ENCODE measurements at regions not wholly inside any gene's neighbourhood (a gene's known extent, or its start where the extent isn't known, plus 50 kb on each side); places are given as distances from the start of the nearest gene placed in this dataset.

- H3K18ac ChIP-seq (ENCODE audit: low read length): no peak overlapping the region
- H2BK5ac ChIP-seq (ENCODE audit: low read depth, low read length, poor library complexity): no peak overlapping the region
- H4K8ac ChIP-seq (ENCODE audit: low read depth, low read length): no peak overlapping the region
- no peak overlapping the region for H3K4me2 ChIP-seq (ENCODE audit: low read length)
- H3K9me3 ChIP-seq (ENCODE audit: insufficient read depth, low read depth, low read length): peaks cover 2% of the 10 kb centered on the region
- H3K79me1 ChIP-seq (ENCODE audit: low read length): no peaks in the 10 kb centered on the region
- no peak overlapping the region for H3K4me3 ChIP-seq (ENCODE audit: low read depth, low read length)
- H3K27me3 ChIP-seq (ENCODE audit: insufficient read depth, low read length): no peaks in the 10 kb centered on the region
- DNase-seq: no peak
- no peak overlapping the region for H3K27ac ChIP-seq (ENCODE audit: low read depth, low read length)
- H3K23ac ChIP-seq (ENCODE audit: low read length): no peak overlapping the region
- no peaks in the 10 kb centered on the region for H3K79me2 ChIP-seq (ENCODE audit: control insufficient read depth, insufficient read depth, low read length, poor library complexity)
- no peak overlapping the region for H4K91ac ChIP-seq (ENCODE audit: low read depth, low read length)
- no peak overlapping the region for H3K14ac ChIP-seq (ENCODE audit: low read length)
- no peak overlapping the region for H2AK5ac ChIP-seq (ENCODE audit: low read length)
- no peak overlapping the region for H3K9ac ChIP-seq (ENCODE audit: low read length)
- H2BK12ac ChIP-seq (ENCODE audit: low read length): no peak overlapping the region
- H2AFZ ChIP-seq (ENCODE audit: insufficient read depth, low read length, poor library complexity): no peak overlapping the region
- no peaks in the 10 kb centered on the region for H3K36me3 ChIP-seq (ENCODE audit: control insufficient read depth in 1 of 2, insufficient read depth in 2 of 2, low read length in 2 of 2)
- no peaks in the 10 kb centered on the region for H3K4me1 ChIP-seq (ENCODE audit: control insufficient read depth in 1 of 2, insufficient read depth in 2 of 2, low read length in 2 of 2)
- no peak overlapping the region for H3K4ac ChIP-seq (ENCODE audit: low read depth, low read length)
- no peak overlapping the region for H2BK120ac ChIP-seq (ENCODE audit: insufficient read depth, low read length, poor library complexity)
- no peak overlapping the region for H4K12ac ChIP-seq (ENCODE audit: low read depth, low read length)
Measured at GRCh38 chr9:88711719-88712118, 176.7 kb downstream of the NXNL2 start.

- Histone ChIP-seq H2AFZ (ENCODE audit: insufficient read depth, low read length, poor library complexity) (no peak overlapping the region), H3K18ac (ENCODE audit: low read length) (no peak overlapping the region), H2BK5ac (ENCODE audit: low read depth, low read length, poor library complexity) (no peak overlapping the region), H3K36me3 (ENCODE audit: control insufficient read depth in 1 of 2, insufficient read depth in 2 of 2, low read length in 2 of 2) (no peaks in the 10 kb centered on the region), H3K4me3 (ENCODE audit: low read depth, low read length) (no peak overlapping the region), H3K4ac (ENCODE audit: low read depth, low read length) (no peak overlapping the region), H2AK5ac (ENCODE audit: low read length) (no peak overlapping the region), H3K23ac (ENCODE audit: low read length) (no peak overlapping the region), H3K27ac (ENCODE audit: low read depth, low read length) (no peak overlapping the region), H3K9me3 (ENCODE audit: insufficient read depth, low read depth, low read length) (peaks cover 2% of the 10 kb centered on the region), H4K91ac (ENCODE audit: low read depth, low read length) (no peak overlapping the region), H4K8ac (ENCODE audit: low read depth, low read length) (no peak overlapping the region), H2BK12ac (ENCODE audit: low read length) (no peak overlapping the region), H3K9ac (ENCODE audit: low read length) (no peak overlapping the region), H3K79me1 (ENCODE audit: low read length) (no peaks in the 10 kb centered on the region), H3K14ac (ENCODE audit: low read length) (no peak overlapping the region), H4K12ac (ENCODE audit: low read depth, low read length) (no peak overlapping the region), H3K4me1 (ENCODE audit: control insufficient read depth in 1 of 2, insufficient read depth in 2 of 2, low read length in 2 of 2) (no peaks in the 10 kb centered on the region), H3K4me2 (ENCODE audit: low read length) (no peak overlapping the region), H3K79me2 (ENCODE audit: control insufficient read depth, insufficient read depth, low read length, poor library complexity) (no peaks in the 10 kb centered on the region), H2BK120ac (ENCODE audit: insufficient read depth, low read length, poor library complexity) (no peak overlapping the region), H3K27me3 (ENCODE audit: insufficient read depth, low read length) (no peaks in the 10 kb centered on the region)
- WGBS (ENCODE audit: extremely low coverage, insufficient coverage, insufficient read length): no CpG with 5 or more reads among the region's 2 CpGs
- no peak for DNase-seq
Measured at GRCh38 chr9:88712484-88712883, 177.5 kb downstream of the NXNL2 start.

- Histone ChIP-seq H3K9ac (ENCODE audit: low read length) (no peak overlapping the region), H3K79me2 (ENCODE audit: control insufficient read depth, insufficient read depth, low read length, poor library complexity) (no peaks in the 10 kb centered on the region), H3K27ac (ENCODE audit: low read depth, low read length) (no peak overlapping the region), H4K12ac (ENCODE audit: low read depth, low read length) (no peak overlapping the region), H3K4me2 (ENCODE audit: low read length) (no peak overlapping the region), H3K4me3 (ENCODE audit: low read depth, low read length) (no peak overlapping the region), H2AFZ (ENCODE audit: insufficient read depth, low read length, poor library complexity) (no peak overlapping the region), H2BK120ac (ENCODE audit: insufficient read depth, low read length, poor library complexity) (no peak overlapping the region), H4K91ac (ENCODE audit: low read depth, low read length) (no peak overlapping the region), H4K8ac (ENCODE audit: low read depth, low read length) (no peak overlapping the region), H2BK12ac (ENCODE audit: low read length) (no peak overlapping the region), H2BK5ac (ENCODE audit: low read depth, low read length, poor library complexity) (no peak overlapping the region), H3K36me3 (ENCODE audit: control insufficient read depth in 1 of 2, insufficient read depth in 2 of 2, low read length in 2 of 2) (no peaks in the 10 kb centered on the region), H3K18ac (ENCODE audit: low read length) (no peak overlapping the region), H3K4ac (ENCODE audit: low read depth, low read length) (no peak overlapping the region), H3K9me3 (ENCODE audit: insufficient read depth, low read depth, low read length) (peaks cover 2% of the 10 kb centered on the region), H3K14ac (ENCODE audit: low read length) (no peak overlapping the region), H2AK5ac (ENCODE audit: low read length) (no peak overlapping the region), H3K27me3 (ENCODE audit: insufficient read depth, low read length) (no peaks in the 10 kb centered on the region), H3K23ac (ENCODE audit: low read length) (no peak overlapping the region), H3K4me1 (ENCODE audit: control insufficient read depth in 1 of 2, insufficient read depth in 2 of 2, low read length in 2 of 2) (no peaks in the 10 kb centered on the region), H3K79me1 (ENCODE audit: low read length) (no peaks in the 10 kb centered on the region)
- no peak for DNase-seq
Measured at GRCh38 chr9:88713010-88713409, 178.0 kb downstream of the NXNL2 start.

- DNase-seq: no peak
- Histone ChIP-seq H3K4ac (ENCODE audit: low read depth, low read length) (no peak overlapping the region), H4K12ac (ENCODE audit: low read depth, low read length) (no peak overlapping the region), H3K9ac (ENCODE audit: low read length) (no peak overlapping the region), H3K27ac (ENCODE audit: low read depth, low read length) (no peak overlapping the region), H3K27me3 (ENCODE audit: insufficient read depth, low read length) (no peaks in the 10 kb centered on the region), H2BK5ac (ENCODE audit: low read depth, low read length, poor library complexity) (no peak overlapping the region), H3K36me3 (ENCODE audit: control insufficient read depth in 1 of 2, insufficient read depth in 2 of 2, low read length in 2 of 2) (no peaks in the 10 kb centered on the region), H3K9me3 (ENCODE audit: insufficient read depth, low read depth, low read length) (no peaks in the 10 kb centered on the region), H3K4me3 (ENCODE audit: low read depth, low read length) (no peak overlapping the region), H4K8ac (ENCODE audit: low read depth, low read length) (no peak overlapping the region), H3K79me2 (ENCODE audit: control insufficient read depth, insufficient read depth, low read length, poor library complexity) (no peaks in the 10 kb centered on the region), H3K79me1 (ENCODE audit: low read length) (no peaks in the 10 kb centered on the region), H3K18ac (ENCODE audit: low read length) (no peak overlapping the region), H3K14ac (ENCODE audit: low read length) (no peak overlapping the region), H4K91ac (ENCODE audit: low read depth, low read length) (no peak overlapping the region), H2AK5ac (ENCODE audit: low read length) (no peak overlapping the region), H2BK12ac (ENCODE audit: low read length) (no peak overlapping the region), H3K4me2 (ENCODE audit: low read length) (no peak overlapping the region), H2BK120ac (ENCODE audit: insufficient read depth, low read length, poor library complexity) (no peak overlapping the region), H3K4me1 (ENCODE audit: control insufficient read depth in 1 of 2, insufficient read depth in 2 of 2, low read length in 2 of 2) (no peaks in the 10 kb centered on the region), H2AFZ (ENCODE audit: insufficient read depth, low read length, poor library complexity) (no peak overlapping the region), H3K23ac (ENCODE audit: low read length) (no peak overlapping the region)
- no CpG with 5 or more reads among the region's 2 CpGs for WGBS (ENCODE audit: extremely low coverage, insufficient coverage, insufficient read length)
Measured at GRCh38 chr9:88716596-88717290, 181.8 kb downstream of the NXNL2 start.

Data from trophoblast cell (in vitro differentiated cells and primary cell).